HCT116 (cell line): ENCODE measurements at regions not wholly inside any gene's neighbourhood (a gene's known extent, or its start where the extent isn't known, plus 50 kb on each side); places are given as distances from the start of the nearest gene placed in this dataset.

Source experiments
- ATAC-seq: fragments of 200-7000 bp; cut with Tn5 transposase; 2 replicates; pipeline ENCODE4 v1.9.1; 2020; ENCODE audit warnings: mild to moderate bottlenecking, moderate library complexity
- BruUV-seq: library from RNA; stranded (reverse); fragments of 400-500 nt; replicated peaks from 2 replicates; lab custom pipeline; 2021; lab: Mats Ljungman, UMichigan
- CTCF ChIA-PET: fragments of 300-600 bp; sonication (Branson Sonifier 250); formaldehyde crosslinking; loops from one replicate; lab custom pipeline; 2021; ENCODE audit warnings: antibody characterized with exemption; lab: Charles Lee
- POLR2A ChIA-PET: fragments of 300-600, 350-600 bp; sonication (Branson Sonifier 250); formaldehyde crosslinking; loops from one replicate; lab custom pipeline; 2021; ENCODE audit warnings: antibody characterized with exemption; lab: Charles Lee
- RAD21 ChIA-PET, 2 experiments: fragments of 300-600 bp; sonication (Branson Sonifier 250); formaldehyde crosslinking; loops; one replicate each; lab custom pipeline; 2023; ENCODE audit warnings: low total read pairs in 2 of 2; ENCODE audit not compliant: uncharacterized antibody in 2 of 2, unreplicated experiment in 2 of 2, low non-redundant PET in 1 of 2; lab: Charles Lee
- DNase-seq: peaks from one replicate; pipeline ENCODE4 v3.0.0-alpha.2; 2010; ENCODE audit warnings: low read depth, low spot score
- H2AFZ ChIP-seq: fragments of 200-600 bp; shearing (Covaris generic), sonication (generic); 2 replicates; pipeline ENCODE4 v1.6.1; 2017; ENCODE audit warnings: low read depth, mixed run types, mixed read lengths, antibody characterized with exemption, low read length; ENCODE audit not compliant: poor library complexity, severe bottlenecking
- H3K27ac ChIP-seq: 2 replicates; pipeline ENCODE4 v1.5.1; 2012; ENCODE audit warnings: low read depth, low read length
- H3K27me3 ChIP-seq: fragments of 200-600 bp; sonication (generic); 2 replicates; pipeline ENCODE4 v1.6.1; 2016; ENCODE audit warnings: mixed run types, low read length, mixed read lengths; ENCODE audit not compliant: insufficient read depth
- H3K36me3 ChIP-seq, 2 experiments: fragments of 200-500 bp in 1 of 2; fragments of 200-600 bp in 1 of 2; sonication (Bioruptor generic) in 1 of 2; sonication (generic) in 1 of 2; 2 replicates each; pipeline versions ENCODE4 v1.5.1 to v1.6.1; 2014 to 2016; ENCODE audit warnings: low read length in 2 of 2, inconsistent platforms in 1 of 2, mixed read lengths in 1 of 2, mixed run types in 1 of 2; ENCODE audit not compliant: insufficient read depth in 2 of 2, control insufficient read depth in 1 of 2
- H3K4me1 ChIP-seq, 2 experiments: fragments of 200-600 bp in 1 of 2; sonication (generic) in 1 of 2; 2 replicates each; pipeline versions ENCODE4 v1.5.1 to v1.6.1; 2012 to 2017; ENCODE audit warnings: low read length in 2 of 2, inconsistent platforms in 1 of 2, mild to moderate bottlenecking in 1 of 2, mixed read lengths in 1 of 2, mixed run types in 1 of 2, moderate library complexity in 1 of 2; ENCODE audit not compliant: insufficient read depth in 2 of 2, control insufficient read depth in 1 of 2
- H3K4me2 ChIP-seq: fragments of 200-600 bp; sonication (generic); 2 replicates; pipeline ENCODE4 v1.6.1; 2017; ENCODE audit warnings: mixed run types, low read length, mixed read lengths
- H3K4me3 ChIP-seq, 2 experiments: fragments of 200-600 bp in 1 of 2; sonication (generic) in 1 of 2; replicated peaks in 1 of 2; 2 replicates each; pipeline ENCODE4 v1.5.1; 2011 to 2016; ENCODE audit warnings: low read length in 2 of 2, control low read depth in 1 of 2, low read depth in 1 of 2, mild to moderate bottlenecking in 1 of 2, mixed read lengths in 1 of 2, mixed run types in 1 of 2
- H3K79me2 ChIP-seq: fragments of 200-600 bp; sonication (generic); 2 replicates; pipeline ENCODE4 v1.6.1; 2017; ENCODE audit warnings: mild to moderate bottlenecking, mixed run types, low read length, moderate library complexity, mixed read lengths; ENCODE audit not compliant: insufficient read depth
- H3K9ac ChIP-seq: fragments of 200-600 bp; sonication (generic); 2 replicates; pipeline ENCODE4 v1.6.1; 2016; ENCODE audit warnings: low read length, mixed read lengths
- H3K9me2 ChIP-seq: fragments of 200-600 bp; sonication (generic), shearing (Covaris generic); 2 replicates; pipeline ENCODE4 v1.6.1; 2017; ENCODE audit warnings: mixed run types, mild to moderate bottlenecking, moderate library complexity; ENCODE audit not compliant: insufficient read depth
- H3K9me3 ChIP-seq, 2 experiments: fragments of 200-500 bp in 1 of 2; fragments of 200-600 bp in 1 of 2; sonication (Bioruptor generic) in 1 of 2; sonication (generic) in 1 of 2; 2 replicates each; pipeline ENCODE4 v1.6.1; 2014 to 2017; ENCODE audit warnings: low read length in 2 of 2, mixed read lengths in 2 of 2, inconsistent platforms in 1 of 2, low read depth in 1 of 2, mild to moderate bottlenecking in 1 of 2, mixed run types in 1 of 2, moderate library complexity in 1 of 2; ENCODE audit not compliant: control insufficient read depth in 1 of 2, insufficient read depth in 1 of 2
- H4K20me1 ChIP-seq: fragments of 200-600 bp; sonication (generic), shearing (Covaris generic); 2 replicates; pipeline ENCODE4 v1.6.1; 2017; ENCODE audit warnings: mixed run types, mild to moderate bottlenecking, moderate library complexity; ENCODE audit not compliant: insufficient read depth
- CEBPB ChIP-seq: IDR thresholded peaks from 2 replicates; pipeline ENCODE4 v1.6.1; 2012; ENCODE audit warnings: low read depth
- FOSL1 ChIP-seq: IDR thresholded peaks from 2 replicates; pipeline ENCODE4 v1.6.1; 2012; ENCODE audit warnings: low read depth
- JUND ChIP-seq: IDR thresholded peaks from 2 replicates; pipeline ENCODE4 v1.6.1; 2012
- POLR2A ChIP-seq: IDR thresholded peaks from 2 replicates; pipeline ENCODE4 v1.7.0; 2011; ENCODE audit warnings: borderline replicate concordance; ENCODE audit not compliant: insufficient read depth, insufficient read length; ENCODE audit errors: extremely low read depth
- POLR2AphosphoS5 ChIP-seq: IDR thresholded peaks from 2 replicates; pipeline ENCODE4 v1.6.1; 2011; ENCODE audit warnings: mild to moderate bottlenecking, low read depth, low read length, moderate library complexity
- RAD21 ChIP-seq: IDR thresholded peaks from 2 replicates; pipeline ENCODE4 v1.6.1; 2012; ENCODE audit warnings: low read depth, mild to moderate bottlenecking
- SP1 ChIP-seq: IDR thresholded peaks from 2 replicates; pipeline ENCODE4 v1.6.1; 2012; ENCODE audit warnings: low read depth
- ZNF274 ChIP-seq: fragments of 200-500 bp; sonication (Bioruptor generic); IDR thresholded peaks from 2 replicates; pipeline ENCODE4 v1.6.1; 2014; ENCODE audit warnings: mild to moderate bottlenecking, low read depth, low read length, inconsistent platforms
- intact Hi-C: fragments of 100-400 bp; cut with micrococcal nuclease; formaldehyde crosslinking; loops from 2 replicates; pipeline ENCODE4 v1.10.0; 2022
- TF ChIP-seq, protein P1 (sequence below): IDR thresholded peaks from 2 replicates; pipeline ENCODE4 v1.6.1; 2012; ENCODE audit warnings: low read depth

DNA sequence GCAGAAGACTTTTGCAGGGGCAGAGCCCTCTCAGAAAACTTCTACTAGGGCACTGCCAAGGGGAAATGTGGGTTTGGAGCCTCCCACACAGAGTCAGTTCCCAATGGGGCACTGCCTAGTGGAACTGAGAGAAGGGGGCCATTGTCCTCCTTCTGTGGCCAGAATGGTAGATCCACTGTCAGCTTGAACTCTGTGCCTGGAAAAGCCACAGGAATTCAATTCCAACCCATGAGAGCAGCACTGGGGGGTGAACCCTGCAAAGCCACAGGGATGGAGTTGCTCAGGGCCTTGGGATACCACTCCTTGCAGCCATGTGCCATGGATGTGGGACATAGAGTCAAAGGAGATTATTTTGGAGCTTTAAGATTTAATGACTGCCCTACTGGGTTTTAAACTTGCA is 262.2 kb upstream of the SEMA3C start:
- H3K9ac ChIP-seq = no peak overlapping the region
- no peak overlapping the region for H3K4me2 ChIP-seq
- no peak overlapping the region for H3K27ac ChIP-seq
- no TSS peak for BruUV-seq
- H3K4me3 ChIP-seq = no peak overlapping the region
- intact Hi-C loops = no loop called here
- ChIA-PET CTCF (no interaction called here), RAD21 (no interaction called here), POLR2A (no interaction called here)
- no peak for DNase-seq
- no peak overlapping the region for H2AFZ ChIP-seq
- no peaks in the 10 kb centered on the region for H3K27me3 ChIP-seq
- no peaks in the 10 kb centered on the region for H4K20me1 ChIP-seq
- no peaks in the 10 kb centered on the region for H3K9me3 ChIP-seq
- no peaks in the 10 kb centered on the region for H3K9me2 ChIP-seq
- H3K4me1 ChIP-seq = peaks cover 0 to under 1% of the 10 kb centered on the region in 2 experiments; a peak in 1 of 4 replicates
- no peak for ATAC-seq
- H3K36me3 ChIP-seq = no peaks in the 10 kb centered on the region
- no peaks in the 10 kb centered on the region for H3K79me2 ChIP-seq
- no peak for TF ChIP-seq ZNF274
- no peak for TF ChIP-seq JUND
- no peak for TF ChIP-seq POLR2A
- TF ChIP-seq FOSL1 = no peak
- TF ChIP-seq, protein P1, sequence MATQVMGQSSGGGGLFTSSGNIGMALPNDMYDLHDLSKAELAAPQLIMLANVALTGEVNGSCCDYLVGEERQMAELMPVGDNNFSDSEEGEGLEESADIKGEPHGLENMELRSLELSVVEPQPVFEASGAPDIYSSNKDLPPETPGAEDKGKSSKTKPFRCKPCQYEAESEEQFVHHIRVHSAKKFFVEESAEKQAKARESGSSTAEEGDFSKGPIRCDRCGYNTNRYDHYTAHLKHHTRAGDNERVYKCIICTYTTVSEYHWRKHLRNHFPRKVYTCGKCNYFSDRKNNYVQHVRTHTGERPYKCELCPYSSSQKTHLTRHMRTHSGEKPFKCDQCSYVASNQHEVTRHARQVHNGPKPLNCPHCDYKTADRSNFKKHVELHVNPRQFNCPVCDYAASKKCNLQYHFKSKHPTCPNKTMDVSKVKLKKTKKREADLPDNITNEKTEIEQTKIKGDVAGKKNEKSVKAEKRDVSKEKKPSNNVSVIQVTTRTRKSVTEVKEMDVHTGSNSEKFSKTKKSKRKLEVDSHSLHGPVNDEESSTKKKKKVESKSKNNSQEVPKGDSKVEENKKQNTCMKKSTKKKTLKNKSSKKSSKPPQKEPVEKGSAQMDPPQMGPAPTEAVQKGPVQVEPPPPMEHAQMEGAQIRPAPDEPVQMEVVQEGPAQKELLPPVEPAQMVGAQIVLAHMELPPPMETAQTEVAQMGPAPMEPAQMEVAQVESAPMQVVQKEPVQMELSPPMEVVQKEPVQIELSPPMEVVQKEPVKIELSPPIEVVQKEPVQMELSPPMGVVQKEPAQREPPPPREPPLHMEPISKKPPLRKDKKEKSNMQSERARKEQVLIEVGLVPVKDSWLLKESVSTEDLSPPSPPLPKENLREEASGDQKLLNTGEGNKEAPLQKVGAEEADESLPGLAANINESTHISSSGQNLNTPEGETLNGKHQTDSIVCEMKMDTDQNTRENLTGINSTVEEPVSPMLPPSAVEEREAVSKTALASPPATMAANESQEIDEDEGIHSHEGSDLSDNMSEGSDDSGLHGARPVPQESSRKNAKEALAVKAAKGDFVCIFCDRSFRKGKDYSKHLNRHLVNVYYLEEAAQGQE = no peak
- no peak for TF ChIP-seq RAD21
- TF ChIP-seq SP1 = no peak
- no peak for TF ChIP-seq POLR2AphosphoS5

DNA sequence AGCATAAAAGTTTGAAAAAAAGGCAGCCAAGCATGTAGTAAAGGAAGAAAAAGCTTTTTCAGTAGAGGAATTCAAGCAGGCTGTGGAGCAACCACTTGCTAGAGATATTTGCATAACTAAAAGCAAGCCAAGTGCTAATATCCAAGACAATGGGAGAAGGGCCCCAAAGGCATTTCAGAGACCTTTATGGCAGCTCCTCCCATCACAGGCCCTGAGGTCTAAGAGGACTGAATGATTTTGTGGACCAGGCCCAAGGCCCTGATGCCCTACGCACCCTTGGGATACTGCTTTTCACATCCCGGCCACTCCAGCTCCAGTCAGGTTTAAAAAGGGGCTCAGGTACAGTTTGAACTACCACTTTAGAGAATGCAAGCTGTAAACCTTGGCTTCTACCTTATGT is 261.7 kb upstream of the SEMA3C start:
- peaks cover 2 to 3% of the 10 kb centered on the region in 2 experiments; a peak in 1 of 4 replicates for H3K4me1 ChIP-seq
- H3K9me3 ChIP-seq = no peaks in the 10 kb centered on the region
- H3K4me2 ChIP-seq = no peak overlapping the region
- no peaks in the 10 kb centered on the region for H3K36me3 ChIP-seq
- POLR2A ChIA-PET = no interaction called here
- DNase-seq = no peak
- H3K79me2 ChIP-seq = no peaks in the 10 kb centered on the region
- BruUV-seq = no TSS peak
- no peaks in the 10 kb centered on the region for H3K9me2 ChIP-seq
- intact Hi-C loops = no loop called here
- no peaks in the 10 kb centered on the region for H4K20me1 ChIP-seq
- RAD21 ChIA-PET = no interaction called here
- no peaks in the 10 kb centered on the region for H3K27me3 ChIP-seq
- no peak overlapping the region for H2AFZ ChIP-seq
- TF ChIP-seq CEBPB = no peak
- no peak for TF ChIP-seq POLR2AphosphoS5
- no peak for TF ChIP-seq ZNF274
- CTCF ChIA-PET = no interaction called here
- H3K4me3 ChIP-seq = no peak overlapping the region
- H3K27ac ChIP-seq = no peak overlapping the region
- no peak for ATAC-seq
- H3K9ac ChIP-seq = no peak overlapping the region
